H1 (cell line): ENCODE measurements at regions not wholly inside any gene's neighbourhood (a gene's known extent, or its start where the extent isn't known, plus 50 kb on each side); places are given as distances from the start of the nearest gene placed in this dataset.

Experiments
- CTCF ChIA-PET: fragments of 300-600 bp; sonication (Branson Sonifier 250); formaldehyde crosslinking; loops from one replicate; lab custom pipeline; 2021; ENCODE audit not compliant: partially characterized antibody; lab: Charles Lee
- POLR2A ChIA-PET: fragments of 300-600 bp; sonication (Branson Sonifier 250); formaldehyde crosslinking; loops from one replicate; lab custom pipeline; 2021; ENCODE audit warnings: inconsistent platforms; ENCODE audit not compliant: partially characterized antibody; lab: Charles Lee
- DNase-seq, 2 experiments: peaks; one replicate each; pipeline versions ENCODE4 v3.0.0 to v3.0.0-alpha.2; 2010 to 2022; ENCODE audit warnings: low spot score in 2 of 2, low read depth in 1 of 2, mixed read lengths in 1 of 2
- FAIRE-seq: peaks from 2 replicates; lab custom pipeline; 2011; peaks lifted over from hg19 to GRCh38; lab: Jason Lieb, UNC
- H2AFZ ChIP-seq: 2 replicates; pipeline ENCODE4 v1.8.1; 2012; ENCODE audit warnings: low read length, inconsistent platforms
- H2AK5ac ChIP-seq: 2 replicates; pipeline ENCODE4 v1.6.1; 2013; ENCODE audit warnings: low read depth, low read length
- H2BK120ac ChIP-seq: replicated peaks from 2 replicates; pipeline ENCODE3; 2013; ENCODE audit warnings: low read depth, low read length, inconsistent platforms
- H2BK12ac ChIP-seq: 2 replicates; pipeline ENCODE4 v1.6.1; 2013; ENCODE audit warnings: low read depth, low read length
- H2BK15ac ChIP-seq: 2 replicates; pipeline ENCODE4 v1.6.1; 2013; ENCODE audit warnings: low read length
- H2BK20ac ChIP-seq: 2 replicates; pipeline ENCODE4 v1.6.1; 2013; ENCODE audit warnings: low read length
- H2BK5ac ChIP-seq: 2 replicates; pipeline ENCODE4 v1.6.1; 2013; ENCODE audit warnings: low read depth, low read length
- H3K14ac ChIP-seq: 2 replicates; pipeline ENCODE4 v1.6.1; 2013; ENCODE audit warnings: inconsistent platforms; ENCODE audit not compliant: insufficient read length
- H3K18ac ChIP-seq: 2 replicates; pipeline ENCODE4 v1.6.1; 2013; ENCODE audit warnings: low read length; ENCODE audit errors: extremely low read depth
- H3K23ac ChIP-seq: 2 replicates; pipeline ENCODE4 v1.6.1; 2013; ENCODE audit warnings: inconsistent platforms; ENCODE audit not compliant: insufficient read length
- H3K23me2 ChIP-seq: 2 replicates; pipeline ENCODE4 v1.6.1; 2013; ENCODE audit warnings: low read depth, low read length
- H3K27ac ChIP-seq: 2 replicates; pipeline ENCODE4 v1.6.1; 2011; ENCODE audit warnings: low read depth, low read length, inconsistent platforms
- H3K27me3 ChIP-seq, 4 experiments: replicated peaks in 1 of 4; 1 replicate in 1 of 4; 2 replicates in 3 of 4; pipeline versions ENCODE4 v1.6.1 to v1.8.1; 2011 to 2013; ENCODE audit warnings: low read length in 3 of 4, mild to moderate bottlenecking in 3 of 4, inconsistent platforms in 2 of 4, mixed read lengths in 2 of 4, moderate library complexity in 1 of 4; ENCODE audit not compliant: control insufficient read depth in 3 of 4, insufficient read depth in 3 of 4; ENCODE audit errors: extremely low read depth in 1 of 4
- H3K36me3 ChIP-seq, 4 experiments: 2 replicates each; pipeline versions ENCODE4 v1.6.1 to v1.8.1; 2011 to 2013; ENCODE audit warnings: mild to moderate bottlenecking in 4 of 4, low read length in 3 of 4, moderate library complexity in 2 of 4, control low read depth in 1 of 4, inconsistent platforms in 1 of 4; ENCODE audit not compliant: insufficient read depth in 4 of 4, control insufficient read depth in 2 of 4
- H3K4ac ChIP-seq: replicated peaks from 2 replicates; pipeline ENCODE3; 2013; ENCODE audit warnings: low read length, low read depth, mixed read lengths, inconsistent platforms; ENCODE audit not compliant: insufficient read length
- H3K4me1 ChIP-seq, 4 experiments: replicated peaks in 1 of 4; 1 replicate in 1 of 4; 2 replicates in 3 of 4; pipeline versions ENCODE4 v1.6.1 to v1.8.1; 2011 to 2013; ENCODE audit warnings: low read length in 3 of 4, inconsistent platforms in 2 of 4, mixed read lengths in 1 of 4; ENCODE audit not compliant: insufficient read depth in 4 of 4, control insufficient read depth in 3 of 4
- H3K4me2 ChIP-seq, 2 experiments: 2 replicates each; pipeline versions ENCODE4 v1.6.1 to v1.8.1; 2011 to 2013; ENCODE audit warnings: low read depth in 2 of 2, low read length in 2 of 2, control low read depth in 1 of 2, inconsistent platforms in 1 of 2, mild to moderate bottlenecking in 1 of 2; ENCODE audit not compliant: insufficient read depth in 1 of 2
- H3K4me3 ChIP-seq, 4 experiments: fragments of 200-600, 300-600 bp in 1 of 4; sonication (generic), shearing (Covaris generic), sonication (Bioruptor Twin) in 1 of 4; 2 replicates each; pipeline versions ENCODE4 v1.5.1 to v1.8.1; 2011 to 2016; ENCODE audit warnings: low read length in 4 of 4, low read depth in 3 of 4, control low read depth in 2 of 4, inconsistent platforms in 2 of 4, mild to moderate bottlenecking in 2 of 4, mixed read lengths in 1 of 4, moderate library complexity in 1 of 4; ENCODE audit not compliant: insufficient read depth in 2 of 4; ENCODE audit errors: extremely low read depth in 1 of 4
- H3K56ac ChIP-seq: replicated peaks from 2 replicates; pipeline ENCODE3; 2013; ENCODE audit warnings: low read depth, mild to moderate bottlenecking, mixed read lengths, low read length, inconsistent platforms; ENCODE audit not compliant: insufficient read length
- H3K79me1 ChIP-seq: 2 replicates; pipeline ENCODE4 v1.6.1; 2013; ENCODE audit warnings: low read depth, low read length, control low read depth
- H3K79me2 ChIP-seq, 2 experiments: 2 replicates each; pipeline versions ENCODE4 v1.6.1 to v1.8.1; 2012 to 2013; ENCODE audit warnings: low read length in 2 of 2, mild to moderate bottlenecking in 2 of 2, inconsistent platforms in 1 of 2; ENCODE audit not compliant: insufficient read depth in 2 of 2, control insufficient read depth in 1 of 2
- H3K9ac ChIP-seq, 4 experiments: replicated peaks in 1 of 4; 1 replicate in 1 of 4; 2 replicates in 3 of 4; pipeline versions ENCODE4 v1.6.1 to v1.8.1; 2011 to 2013; ENCODE audit warnings: low read depth in 3 of 4, low read length in 3 of 4, control low read depth in 2 of 4, mild to moderate bottlenecking in 2 of 4, moderate library complexity in 2 of 4, inconsistent platforms in 1 of 4; ENCODE audit errors: extremely low read depth in 1 of 4
- H3K9me3 ChIP-seq, 2 experiments: 2 replicates each; pipeline versions ENCODE4 v1.6.1 to v1.8.1; 2012 to 2013; ENCODE audit warnings: mild to moderate bottlenecking in 2 of 2, moderate library complexity in 2 of 2, control low read depth in 1 of 2, inconsistent platforms in 1 of 2, low read depth in 1 of 2, low read length in 1 of 2, mixed read lengths in 1 of 2; ENCODE audit not compliant: insufficient read depth in 2 of 2
- H4K20me1 ChIP-seq, 2 experiments: replicated peaks in 1 of 2; 2 replicates each; pipeline versions ENCODE3 to v1.8.1; 2011 to 2013; ENCODE audit warnings: inconsistent platforms in 2 of 2, low read length in 2 of 2, mild to moderate bottlenecking in 1 of 2; ENCODE audit not compliant: insufficient read depth in 2 of 2, control insufficient read depth in 1 of 2
- H4K5ac ChIP-seq: 2 replicates; pipeline ENCODE4 v1.6.1; 2013; ENCODE audit warnings: low read length, low read depth, mixed read lengths, inconsistent platforms; ENCODE audit not compliant: insufficient read length
- H4K8ac ChIP-seq: 2 replicates; pipeline ENCODE4 v1.8.0; 2013; ENCODE audit warnings: mild to moderate bottlenecking, moderate library complexity, low read length, inconsistent platforms; ENCODE audit not compliant: insufficient read depth; ENCODE audit errors: extremely low read depth
- H4K91ac ChIP-seq: replicated peaks from 2 replicates; pipeline ENCODE3; 2013; ENCODE audit warnings: low read length, mixed read lengths, inconsistent platforms; ENCODE audit not compliant: insufficient read length
- CTCF ChIP-seq, 3 experiments: IDR thresholded peaks; 1 replicate in 2 of 3; 2 replicates in 1 of 3; pipeline versions ENCODE4 v1.5.1 to v1.6.1; 2011; ENCODE audit warnings: low read length in 3 of 3, mild to moderate bottlenecking in 3 of 3, inconsistent platforms in 2 of 3, low read depth in 1 of 3, moderate library complexity in 1 of 3; ENCODE audit not compliant: insufficient read depth in 1 of 3; ENCODE audit errors: control extremely low read depth in 1 of 3
- FOSL1 ChIP-seq: IDR thresholded peaks from 2 replicates; pipeline ENCODE4 v1.6.1; 2011; ENCODE audit warnings: mild to moderate bottlenecking, low read depth, low read length, moderate library complexity; ENCODE audit not compliant: insufficient read depth
- JUND ChIP-seq: IDR thresholded peaks from 2 replicates; pipeline ENCODE4 v1.6.1; 2011; ENCODE audit warnings: mild to moderate bottlenecking, improper control_type of control experiment, low read length
- RAD21 ChIP-seq, 2 experiments: IDR thresholded peaks in 1 of 2; conservative IDR thresholded peaks in 1 of 2; 2 replicates each; pipeline ENCODE4 v1.6.1; 2011; ENCODE audit warnings: low read depth in 2 of 2, low read length in 2 of 2, improper control_type of control experiment in 1 of 2, inconsistent platforms in 1 of 2, mild to moderate bottlenecking in 1 of 2, moderate library complexity in 1 of 2
- RFX5 ChIP-seq: IDR thresholded peaks from 2 replicates; pipeline ENCODE4 v1.6.1; 2011; ENCODE audit warnings: low read depth, low read length, improper control_type of control experiment, borderline replicate concordance
- SIX5 ChIP-seq: IDR thresholded peaks from 2 replicates; pipeline ENCODE4 v1.6.1; 2011; ENCODE audit warnings: mild to moderate bottlenecking, low read depth, low read length
- TAF7 ChIP-seq: optimal IDR thresholded peaks from 2 replicates; pipeline ENCODE3; 2011; ENCODE audit warnings: low read depth, mild to moderate bottlenecking, inconsistent platforms, low read length, moderate library complexity, borderline replicate concordance
- WGBS, 2 experiments: shearing (Covaris generic) in 1 of 2; methylation state at CpG; one replicate each; pipeline versions ENCODE4 v1.1.6 to v1.1.7; 2013 to 2015; ENCODE audit warnings: low lambda C conversion rate in 2 of 2, mixed read lengths in 2 of 2, inconsistent platforms in 1 of 2, low coverage in 1 of 2, missing lambda C conversion rate in 1 of 2; ENCODE audit not compliant: insufficient replicate concordance in 2 of 2, insufficient coverage in 1 of 2, insufficient read length in 1 of 2; ENCODE audit errors: extremely low coverage in 1 of 2, missing lambda C conversion rate in 1 of 2; 5-methylcytosine and 5-hydroxymethylcytosine counted together

- H3K36me3 ChIP-seq = no peaks in the 10 kb centered on the region
- no peak overlapping the region for H3K9ac ChIP-seq
- H3K4me3 ChIP-seq = no peak overlapping the region
- no peaks in the 10 kb centered on the region for H3K23me2 ChIP-seq
- no peak for TF ChIP-seq JUND
- peak in 2 of 3 experiments; percentile 52 to 57; a peak in 3 of 4 replicates for TF ChIP-seq CTCF (IDR thresholded peaks at IDR 0.05; ENCODE audit: control extremely low read depth in 1 of 3, insufficient read depth in 1 of 3, low read depth in 1 of 3, low read length in 3 of 3)
- TF ChIP-seq TAF7 = no peak
- no peak for TF ChIP-seq SIX5
- peak; percentile 91 to 92 for TF ChIP-seq RAD21 (IDR thresholded peaks at IDR 0.05 in 1 of 2, conservative IDR thresholded peaks at IDR 0.05 in 1 of 2; ENCODE audit: low read depth in 2 of 2, low read length in 2 of 2)
- no peak for TF ChIP-seq FOSL1
- no peak for TF ChIP-seq RFX5
- H4K20me1 ChIP-seq = no peaks in the 10 kb centered on the region
- no peak overlapping the region for H2BK20ac ChIP-seq
- no peak overlapping the region for H3K27ac ChIP-seq
- peaks cover 0 to 2% of the 10 kb centered on the region in 2 experiments; a peak in 2 of 4 replicates for H3K9me3 ChIP-seq
- no peaks in the 10 kb centered on the region for H3K79me1 ChIP-seq
- no peak overlapping the region for H4K5ac ChIP-seq
- H3K27me3 ChIP-seq = no peaks in the 10 kb centered on the region
- H2BK5ac ChIP-seq = no peak overlapping the region
- H2BK12ac ChIP-seq = no peak overlapping the region
- H2AFZ ChIP-seq = no peak overlapping the region
- ChIA-PET CTCF (interaction anchor here (0.7 to 3.1 kb wide), 14 partner anchors 9 to 1263 kb away, joined by 3 to 13 read pairs (median 4); no protein-coding TSS in a partner anchor), POLR2A (no interaction called here)
- no peak overlapping the region for H2BK120ac ChIP-seq
- no peak overlapping the region for H4K8ac ChIP-seq
- no peak overlapping the region for H3K4ac ChIP-seq
- no peak overlapping the region for H4K91ac ChIP-seq
- H2AK5ac ChIP-seq = no peak overlapping the region
- H3K4me1 ChIP-seq = no peaks in the 10 kb centered on the region
- no peak overlapping the region for H3K56ac ChIP-seq
- no peak for DNase-seq
- no peak overlapping the region for H3K14ac ChIP-seq
- H3K79me2 ChIP-seq = no peaks in the 10 kb centered on the region
- H3K18ac ChIP-seq = no peak overlapping the region
- 69% methylated on average over 1 of the region's 1 CpG; no CpG with 5 or more reads in 1 of the 2 experiments for WGBS, 2 experiments
- peak; percentile 91 for FAIRE-seq
- no peak overlapping the region for H3K23ac ChIP-seq
- no peak overlapping the region for H3K4me2 ChIP-seq
- no peak overlapping the region for H2BK15ac ChIP-seq
These were observed 158.4 kb downstream of the KLHL28 start for GRCh38 chr14:44803239-44803905.
